Right renal cortex interstitium (tissue), 3 donors: ENCODE measurements at regions not wholly inside any gene's neighbourhood (a gene's known extent, or its start where the extent isn't known, plus 50 kb on each side); places are given as distances from the start of the nearest gene placed in this dataset.
A peak's percentile ranks its signal among the peaks of the same experiment; 100 is the strongest.

ENCODE experiments used
- DNase-seq, 3 donors: peaks; one replicate each; pipeline ENCODE4 v3.0.0-alpha.2; 2013; ENCODE audit warnings: low read depth in 3 of 3, low spot score in 2 of 3

DNA sequence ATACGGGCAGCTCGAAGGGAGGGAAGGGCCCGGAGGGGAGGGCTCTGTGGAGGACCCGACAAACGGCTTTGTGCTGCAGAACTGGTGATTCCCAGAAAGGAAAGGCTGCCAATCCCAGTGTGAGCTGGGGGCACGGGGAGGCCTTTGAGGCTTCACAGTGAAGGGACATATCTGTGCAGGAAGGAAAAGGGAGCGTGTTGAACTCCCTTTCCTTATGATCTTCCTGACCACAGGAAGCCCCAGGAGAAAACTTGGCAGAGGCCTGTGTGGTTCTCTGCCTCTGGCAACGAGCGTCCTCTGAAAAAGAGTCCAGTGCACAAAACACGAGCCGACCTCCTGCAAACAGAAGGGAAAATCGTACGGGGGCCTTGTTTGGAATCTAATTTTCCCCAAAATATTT is 683.5 kb upstream of the SALL3 start:
- DNase-seq = no peak

DNA sequence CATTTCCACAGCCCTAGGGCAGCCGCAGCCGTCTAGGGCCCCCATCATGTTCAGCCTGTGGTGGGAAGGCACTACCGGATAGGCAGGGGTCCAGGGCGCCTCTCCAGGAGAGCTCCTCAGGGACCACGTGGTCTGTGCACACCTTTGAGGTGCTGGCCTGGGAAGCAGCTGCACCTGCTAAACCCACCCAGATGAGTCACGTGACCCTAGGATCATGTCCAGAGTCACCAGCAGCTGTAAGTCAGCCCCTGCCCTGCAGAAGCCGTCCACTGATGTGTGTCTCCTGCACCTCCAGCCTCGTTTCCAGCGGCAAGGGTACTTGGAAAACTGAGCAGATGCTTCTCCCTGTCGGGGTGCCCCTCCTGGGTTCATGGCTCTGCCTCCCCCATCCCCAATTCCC is 682.6 kb upstream of the SALL3 start:
- no peak for DNase-seq

DNA sequence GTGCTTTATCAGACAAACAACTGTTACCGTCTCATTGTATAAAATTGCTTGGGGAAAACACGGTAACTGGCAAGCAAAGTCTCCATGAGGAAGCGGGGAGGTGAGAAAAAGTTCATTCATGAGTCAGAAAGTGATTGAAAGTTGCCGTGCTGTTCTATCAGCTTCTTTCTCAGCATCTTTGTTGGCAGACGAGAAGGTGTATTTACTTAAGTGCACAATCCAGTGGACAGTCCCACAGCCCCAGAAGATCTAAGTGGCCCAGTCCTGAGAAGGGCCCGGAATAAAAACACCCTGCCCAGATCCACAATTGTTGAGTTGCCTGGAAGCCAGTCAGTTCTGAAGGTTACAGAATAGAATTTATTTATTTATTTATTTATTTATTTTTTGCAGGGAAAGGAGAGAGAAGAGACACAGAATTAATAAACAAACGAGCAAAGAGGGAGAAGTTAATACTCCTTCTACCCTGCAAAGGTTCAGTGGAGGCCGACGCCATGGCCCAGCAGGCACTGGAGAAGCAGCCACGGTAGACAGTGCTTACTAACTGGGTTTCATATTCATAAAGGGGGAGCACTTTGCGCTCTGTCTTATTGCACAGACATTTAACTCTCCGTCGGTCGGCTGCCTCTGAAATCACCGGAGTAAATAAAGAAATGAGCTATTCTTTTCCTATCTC is 676.0 kb upstream of the SALL3 start:
- no peak for DNase-seq

DNA sequence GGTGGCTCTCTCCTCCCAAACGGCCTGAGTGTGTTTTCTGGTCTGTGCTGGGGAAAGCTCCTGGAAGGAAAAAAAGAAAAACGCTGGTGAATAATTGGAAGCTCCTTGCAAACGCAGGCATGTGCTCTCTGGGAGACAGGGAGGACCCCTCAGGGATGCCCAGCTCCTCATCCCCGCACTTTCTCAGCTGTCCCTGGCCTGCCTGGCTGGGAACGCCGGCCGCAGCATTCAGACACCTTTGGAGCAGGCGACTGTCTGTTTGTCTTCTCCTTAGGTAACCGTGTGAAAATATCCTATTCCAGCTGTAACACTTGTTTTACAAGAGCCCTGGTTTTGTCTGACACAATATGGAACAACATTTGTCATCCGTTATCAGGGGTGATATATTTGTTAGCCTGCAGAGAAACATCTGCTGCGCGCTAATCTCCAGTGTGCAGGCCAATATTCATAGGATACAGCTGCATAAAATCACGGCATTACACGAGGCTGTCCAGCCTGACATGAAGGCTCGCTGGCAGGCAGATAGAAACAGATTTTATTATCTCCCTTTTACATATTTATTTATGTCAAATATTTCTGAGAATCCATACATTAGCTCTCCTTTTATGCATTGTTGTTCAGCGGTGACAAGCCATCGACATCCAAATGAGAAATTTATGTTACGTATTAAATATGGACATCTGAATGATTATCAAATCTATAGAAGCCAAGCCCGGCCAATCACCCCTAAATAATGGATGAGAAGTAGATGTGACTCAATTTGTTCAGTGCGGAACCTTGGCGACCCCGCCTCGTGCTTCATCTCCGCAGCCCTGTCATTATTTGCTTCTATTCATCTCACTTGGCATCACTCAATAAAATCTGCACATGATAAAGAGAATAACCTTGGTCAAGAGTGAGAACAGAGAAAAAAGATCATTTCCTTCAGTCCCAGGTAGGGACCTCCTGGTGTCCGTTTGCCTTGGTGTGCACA is 675.1 kb upstream of the SALL3 start:
- no peak for DNase-seq

DNA sequence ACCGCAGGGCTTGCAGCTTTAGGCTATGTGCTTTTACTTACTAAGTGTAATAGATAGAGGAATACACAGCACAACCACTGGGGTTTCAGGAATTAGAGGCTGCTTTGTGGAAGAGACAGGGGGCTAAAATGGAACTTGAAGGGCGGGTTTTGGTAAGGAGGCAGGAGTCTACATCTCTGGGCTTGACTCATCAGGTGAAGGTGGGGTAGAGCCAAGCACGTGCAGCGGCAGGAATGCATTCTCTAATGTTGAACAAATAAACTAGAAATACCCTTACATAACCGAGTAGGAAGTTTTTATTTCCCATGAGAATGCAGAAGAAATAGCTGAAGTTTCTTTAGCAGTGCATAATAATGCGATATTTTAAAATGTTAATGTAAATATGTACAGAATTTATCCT is 673.8 kb upstream of the SALL3 start:
- no peak for DNase-seq

DNA sequence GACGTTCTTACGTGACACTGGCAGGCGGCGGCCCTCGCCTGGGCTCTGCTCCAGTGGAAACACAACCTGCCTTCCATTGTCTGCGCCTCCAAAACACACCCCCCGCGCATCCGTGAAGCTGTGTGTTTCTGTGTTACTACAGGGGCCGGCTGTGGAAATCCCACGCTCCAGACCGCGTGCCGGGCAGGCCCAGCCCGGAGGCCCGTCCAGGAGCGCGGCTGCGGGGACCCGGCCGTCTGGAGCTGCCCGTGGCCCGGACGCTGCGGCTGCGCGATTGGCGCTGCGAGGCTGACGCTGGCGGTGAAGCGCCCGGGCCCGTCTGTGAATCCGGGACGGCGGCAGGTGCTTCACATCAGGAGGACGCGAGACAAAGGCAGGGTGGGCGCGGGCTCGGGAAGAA is 670.3 kb upstream of the SALL3 start:
- DNase-seq = no peak

DNA sequence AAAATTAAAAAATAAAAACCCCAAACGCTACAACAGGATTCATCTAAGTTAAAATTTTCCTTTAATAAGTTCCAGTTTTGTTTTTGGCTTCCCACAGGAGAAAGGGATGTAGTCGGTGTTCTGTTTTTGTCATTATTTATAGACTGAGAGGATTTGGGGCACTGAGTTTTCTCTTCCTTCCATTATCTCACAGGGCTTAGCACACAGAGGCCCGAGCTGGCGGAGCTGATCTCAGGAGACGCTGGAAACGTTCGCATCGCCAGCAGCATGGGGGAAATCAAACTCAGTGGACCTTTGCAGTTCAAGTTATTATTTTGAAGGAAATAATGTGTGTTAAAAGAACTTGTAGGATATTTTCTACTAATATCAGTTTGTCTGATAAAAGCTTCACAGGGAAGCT is 669.7 kb upstream of the SALL3 start:
- DNase-seq = no peak

DNA sequence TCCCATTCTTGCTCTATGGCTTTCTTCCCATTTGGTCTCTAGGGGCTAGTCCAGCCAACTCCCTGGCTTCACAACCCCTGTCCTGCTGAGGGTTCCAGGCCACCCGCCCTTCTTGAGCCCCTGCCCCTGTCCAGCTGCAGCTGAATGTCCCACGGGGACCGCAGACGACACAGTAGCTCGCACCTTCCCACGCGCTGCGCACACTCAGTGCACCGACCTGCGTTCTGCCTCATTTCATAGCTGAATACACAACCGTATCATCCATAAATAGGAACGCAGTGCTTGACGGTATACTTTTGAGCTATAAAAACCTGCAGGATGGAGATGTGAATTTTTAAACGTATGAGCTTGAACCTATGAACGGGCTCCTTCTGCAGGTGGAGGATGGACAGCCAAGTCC is 660.4 kb upstream of the SALL3 start:
- DNase-seq = no peak

DNA sequence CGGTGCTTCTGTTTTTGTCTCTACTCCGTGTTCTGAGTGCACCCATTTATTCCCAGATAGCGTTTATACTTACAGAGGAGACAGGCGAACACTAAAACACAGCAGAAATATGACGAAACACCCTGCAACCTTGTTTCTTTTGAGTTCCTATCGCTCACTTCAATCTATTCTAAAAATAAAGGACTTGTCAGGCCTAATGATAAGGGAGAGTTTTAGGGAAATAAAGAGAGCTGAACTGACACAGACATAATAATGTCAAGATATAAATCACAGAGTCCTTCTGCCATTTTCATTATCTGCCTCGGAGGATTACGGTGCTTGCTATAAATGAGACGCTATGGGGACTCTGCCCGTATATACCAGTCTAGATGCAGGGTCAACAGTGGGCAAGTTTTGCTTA is 659.7 kb upstream of the SALL3 start:
- DNase-seq = no peak

DNA sequence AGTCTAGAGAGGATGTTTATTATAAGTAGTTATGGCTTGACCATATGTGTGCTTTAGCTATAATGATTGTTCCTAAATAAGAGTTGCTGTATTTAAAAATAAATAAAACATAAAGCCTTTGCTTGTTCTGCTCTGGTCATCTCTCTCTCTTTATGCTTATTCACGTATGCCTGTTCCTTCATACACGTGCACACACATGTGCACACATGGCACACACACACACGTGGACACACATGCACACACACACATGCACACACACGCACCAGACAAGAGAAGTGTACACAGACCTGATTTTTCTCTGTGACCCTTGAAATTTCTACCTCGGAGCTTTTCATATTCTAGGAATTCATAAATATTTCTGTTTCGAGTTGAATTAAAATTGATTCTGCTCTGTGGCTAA is 658.2 kb upstream of the SALL3 start:
- no peak for DNase-seq

DNA sequence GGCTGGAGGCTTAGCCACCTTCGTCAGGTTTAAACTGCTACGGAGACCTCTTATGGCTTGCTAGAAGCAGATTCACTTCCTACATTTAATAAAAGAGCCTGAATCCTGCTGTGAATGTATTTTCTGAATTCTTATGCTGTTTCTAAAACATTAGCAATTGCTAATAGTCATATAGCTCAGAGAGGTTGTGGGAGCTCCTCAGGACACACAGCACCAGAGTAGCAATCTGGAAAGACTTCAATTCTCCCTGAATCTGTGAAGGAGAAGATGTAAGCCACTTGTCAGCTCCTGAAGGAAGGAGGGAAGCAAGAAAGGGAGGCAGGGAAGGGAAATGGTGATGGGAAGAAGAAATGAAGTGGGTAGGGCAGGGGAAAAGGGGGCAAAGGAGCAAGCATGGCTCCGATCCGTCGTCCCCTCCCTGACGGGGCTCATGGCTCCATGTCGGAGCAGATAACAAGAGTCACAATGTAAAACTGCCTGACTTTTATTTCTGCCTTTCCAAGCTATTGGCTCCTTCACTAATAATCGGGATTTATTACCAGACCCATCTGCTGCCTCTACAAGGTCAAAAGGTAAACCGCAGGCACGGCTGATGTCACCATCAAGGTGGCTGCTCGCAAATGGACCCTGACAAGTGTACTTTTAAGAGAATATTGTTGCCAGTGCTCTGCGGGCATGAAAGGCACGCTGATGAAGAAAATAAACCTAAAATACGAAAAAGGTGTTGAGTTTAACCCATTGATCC is 656.0 kb upstream of the SALL3 start:
- no peak for DNase-seq

DNA sequence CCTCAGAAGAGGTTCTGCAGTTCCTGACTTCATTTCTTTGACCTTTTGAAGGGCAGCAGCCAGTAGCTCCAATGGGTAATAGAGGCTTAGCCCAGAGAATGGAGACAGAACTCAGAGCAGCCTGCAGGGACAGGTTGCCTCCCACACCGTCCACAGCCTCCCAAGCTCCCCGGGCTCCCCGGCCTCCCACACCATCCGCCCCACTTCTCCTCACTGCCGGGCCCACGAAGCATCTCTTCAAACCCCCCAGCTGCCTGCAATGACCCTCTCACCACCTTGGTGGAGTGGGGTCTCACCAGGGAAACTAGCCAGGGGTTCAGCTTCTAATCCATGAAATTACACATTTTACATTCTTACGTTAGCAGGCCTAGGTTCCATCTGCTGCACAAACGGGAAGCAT is 652.0 kb upstream of the SALL3 start:
- DNase-seq = no peak

DNA sequence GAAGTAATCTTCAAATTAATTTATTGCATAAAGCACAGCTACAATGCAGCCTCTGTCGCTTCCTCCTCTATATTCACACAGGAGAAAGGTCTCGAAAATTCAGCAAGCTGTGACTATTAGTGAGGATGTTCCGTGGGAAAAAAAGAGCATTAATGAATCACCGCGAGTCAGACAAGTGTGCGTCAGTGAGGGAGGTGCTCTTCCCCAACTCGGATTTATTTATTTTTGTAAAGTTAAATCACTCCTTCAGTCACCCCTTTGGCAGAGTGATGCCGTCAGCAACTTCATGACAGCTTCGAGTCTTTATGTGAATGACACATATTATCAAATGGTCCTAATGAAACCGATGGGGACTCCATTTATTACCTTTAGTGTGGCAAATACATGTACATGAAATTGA is 648.9 kb upstream of the SALL3 start:
- DNase-seq = no peak

DNA sequence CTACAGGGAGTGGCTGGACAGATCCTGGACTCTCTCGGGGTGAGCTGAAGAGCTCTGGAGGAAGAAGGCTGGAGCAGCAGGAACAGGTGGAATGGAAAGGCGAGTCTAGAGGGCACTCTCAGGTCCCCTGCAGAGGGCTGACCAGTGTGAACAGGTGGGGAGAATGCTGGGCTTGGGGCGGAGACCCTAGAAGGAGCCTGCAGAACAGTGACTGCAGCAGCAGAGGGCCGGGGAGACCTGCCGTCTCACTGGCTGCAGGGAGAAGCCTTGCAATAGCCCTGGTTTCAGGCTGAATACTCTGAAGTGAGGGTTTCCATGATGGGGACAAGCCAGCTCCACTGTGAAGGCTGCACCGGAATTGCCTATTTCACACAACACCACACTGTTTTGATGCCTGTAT is 626.7 kb upstream of the SALL3 start:
- DNase-seq = no peak

DNA sequence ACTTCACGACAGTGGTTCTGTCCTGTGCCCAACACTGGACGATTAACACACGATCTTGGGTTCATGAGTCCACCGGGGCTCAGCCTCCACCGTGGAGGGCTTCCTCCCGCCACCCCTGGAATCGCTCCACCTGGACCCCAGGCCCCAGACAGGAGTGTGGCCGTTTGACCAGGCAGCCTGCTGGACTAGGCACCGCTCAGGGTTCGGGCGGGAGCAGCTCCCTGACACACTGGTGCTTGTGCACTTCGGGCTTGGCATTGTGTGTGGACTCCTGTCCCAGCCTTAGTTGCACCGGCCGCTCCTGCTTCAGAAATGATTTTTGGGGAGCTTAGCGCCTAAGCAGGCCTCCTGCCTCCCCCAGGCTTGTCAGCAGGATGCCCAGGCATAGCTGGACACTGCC is 617.4 kb upstream of the SALL3 start:
- DNase-seq = no peak

DNA sequence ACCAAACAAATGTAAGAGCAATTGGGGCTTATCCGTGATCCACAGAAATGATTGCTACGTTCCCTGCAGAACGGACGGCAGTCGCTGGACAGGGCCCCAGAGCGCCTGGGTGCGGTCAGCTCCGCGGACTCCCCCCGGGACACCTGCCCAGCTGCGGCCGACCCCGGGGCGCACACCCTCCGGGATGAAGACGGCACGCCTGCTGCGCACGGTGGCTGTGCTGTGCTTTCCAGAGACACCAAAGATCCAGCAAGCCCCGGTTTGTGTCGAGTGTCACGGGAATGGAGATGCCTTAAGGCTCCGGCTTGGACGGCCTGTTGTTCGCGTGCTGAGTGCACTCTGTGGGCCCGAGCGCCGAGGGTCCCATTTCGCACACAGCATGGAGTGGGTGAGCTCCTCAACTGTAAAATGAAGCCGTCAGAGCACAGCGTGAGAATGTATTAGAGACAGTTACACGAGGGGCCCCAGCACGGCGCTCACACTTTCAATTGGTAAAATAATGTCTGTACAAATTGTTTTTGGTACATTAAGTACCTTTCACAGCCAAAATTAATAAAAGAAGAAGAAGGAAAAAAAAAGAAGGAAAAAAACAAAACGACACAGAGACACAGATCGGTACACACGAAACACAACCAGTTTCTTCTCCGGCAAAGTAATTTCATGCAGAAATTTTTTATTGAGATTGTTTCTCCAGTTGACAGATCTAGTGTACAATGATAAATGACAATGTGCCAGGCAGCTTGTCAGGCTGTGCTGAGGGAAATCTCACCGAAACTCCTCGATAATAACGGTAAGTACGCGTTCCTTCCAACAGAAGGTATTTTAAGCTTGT is 615.8 kb upstream of the SALL3 start:
- no peak for DNase-seq

DNA sequence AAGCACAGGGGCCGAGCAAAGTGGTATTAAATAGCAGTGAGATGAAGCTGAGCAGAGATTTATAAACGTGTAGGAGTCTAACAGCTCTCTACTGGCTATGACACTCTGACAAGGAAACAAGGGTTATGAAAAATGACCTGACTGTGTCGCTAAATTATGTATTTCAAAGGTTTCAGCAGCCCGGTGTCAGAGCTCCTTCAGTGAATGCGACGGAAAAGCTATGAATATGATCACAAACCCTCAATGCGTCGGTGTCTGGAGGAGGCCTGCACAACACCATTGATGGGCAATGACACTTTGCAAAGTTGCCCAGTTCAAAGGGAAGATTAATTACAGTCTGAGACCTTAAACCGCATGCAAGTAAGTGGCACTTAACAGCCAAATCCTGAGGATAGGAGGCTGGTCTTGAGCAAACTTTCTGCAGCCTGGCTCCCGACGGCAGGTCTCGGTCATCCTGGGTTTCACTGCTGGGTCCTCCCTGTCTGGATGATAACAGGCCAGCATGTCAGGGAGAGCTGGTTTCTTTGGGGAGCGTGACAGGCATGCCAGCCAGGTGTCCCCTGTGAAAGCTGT is 615.1 kb upstream of the SALL3 start:
- peak in 1 of 3 donors; percentile 10 for DNase-seq

DNA sequence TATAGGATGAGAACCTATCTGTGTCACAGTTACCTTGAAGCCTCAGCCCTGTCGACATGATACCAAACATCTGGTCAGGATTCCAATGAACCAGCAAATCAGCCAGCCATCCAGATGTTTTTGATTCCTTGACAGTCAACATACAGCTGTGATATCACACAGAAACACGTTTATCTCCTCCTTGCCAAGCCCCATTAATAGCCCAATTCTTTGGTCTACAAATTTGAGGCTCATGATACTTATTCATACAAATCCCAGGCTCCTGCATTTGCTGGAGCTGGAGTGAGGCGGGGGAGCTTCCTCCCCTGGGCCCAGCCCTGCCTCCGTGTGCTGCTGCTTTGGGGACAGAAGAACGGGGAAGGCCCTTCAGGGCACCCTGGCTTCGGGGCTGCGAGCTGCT is 611.6 kb upstream of the SALL3 start:
- no peak for DNase-seq

DNA sequence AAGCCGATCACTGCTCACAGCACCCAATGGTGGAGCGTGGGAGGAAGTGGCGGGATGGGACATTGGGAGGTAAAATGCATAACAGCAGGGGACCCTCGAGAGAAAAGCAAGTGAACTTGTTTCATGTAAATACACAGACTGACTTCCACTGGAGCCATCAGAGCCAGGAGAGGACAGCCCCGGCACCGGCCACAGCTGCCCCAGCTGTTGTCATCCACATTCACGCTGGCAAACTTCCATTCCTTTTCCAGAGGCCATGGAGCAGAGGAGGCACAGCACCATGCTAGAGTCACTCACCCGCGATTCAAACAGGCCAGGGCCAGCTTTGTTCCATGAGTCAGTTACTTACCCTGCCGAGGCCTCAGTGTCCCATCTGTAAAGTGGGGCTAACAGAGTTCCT is 610.9 kb upstream of the SALL3 start:
- DNase-seq = no peak

DNA sequence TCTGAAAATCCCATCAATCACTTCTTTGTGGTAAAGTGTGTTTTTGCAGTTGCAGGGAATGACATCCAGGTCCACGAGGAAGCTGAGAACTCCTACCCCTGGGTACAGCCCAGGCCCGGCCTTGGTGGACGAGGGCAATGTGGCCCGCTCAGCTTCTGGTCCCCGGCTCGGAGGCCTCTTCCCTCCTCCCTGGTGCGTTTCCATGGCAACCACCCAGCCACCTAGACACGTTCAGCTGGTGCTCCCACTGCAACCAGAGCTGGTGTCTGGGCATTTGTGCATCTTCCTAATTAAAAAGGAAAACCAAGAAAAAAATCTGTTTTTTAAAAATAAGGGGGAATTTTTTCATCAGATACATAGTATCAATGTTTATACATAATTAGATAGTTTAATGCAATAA is 603.6 kb upstream of the SALL3 start:
- no peak for DNase-seq
